GM03348 (cell line): ENCODE measurements at regions not wholly inside any gene's neighbourhood (a gene's known extent, or its start where the extent isn't known, plus 50 kb on each side); places are given as distances from the start of the nearest gene placed in this dataset.

ENCODE experiments used
- DNase-seq: peaks from one replicate; pipeline ENCODE4 v3.0.0; 2012; ENCODE audit warnings: low spot score

GRCh38 chr4:117326091-117326490, 240.7 kb upstream of the TRAM1L1 start:
- DNase-seq, result no peak

- DNase-seq, result no peak
Observed at GRCh38 chr4:117327491-117327890, 242.1 kb upstream of the TRAM1L1 start.

- no peak for DNase-seq
Observed at GRCh38 chr4:117328333-117328732, 243.0 kb upstream of the TRAM1L1 start.

- no peak for DNase-seq
Observed at GRCh38 chr4:117331817-117332216, 246.4 kb upstream of the TRAM1L1 start.

- DNase-seq, result no peak
Observed at GRCh38 chr4:117334451-117335188, 249.2 kb upstream of the TRAM1L1 start.

GRCh38 chr4:117357437-117357836, 272.1 kb upstream of the TRAM1L1 start:
- DNase-seq, result no peak

GRCh38 chr4:117357866-117358265, 272.5 kb upstream of the TRAM1L1 start:
- no peak for DNase-seq

GRCh38 chr4:117370944-117371668, 285.7 kb upstream of the TRAM1L1 start:
- DNase-seq, result no peak

- no peak for DNase-seq
Observed at GRCh38 chr4:117375101-117375500, 289.7 kb upstream of the TRAM1L1 start.

- no peak for DNase-seq
Observed at GRCh38 chr4:117376692-117377091, 291.3 kb upstream of the TRAM1L1 start.

GRCh38 chr4:117378942-117379341, 293.6 kb upstream of the TRAM1L1 start:
- no peak for DNase-seq

- no peak for DNase-seq
Observed at GRCh38 chr4:117383468-117383867, 298.1 kb upstream of the TRAM1L1 start.

GRCh38 chr4:117385526-117385925, 300.1 kb upstream of the TRAM1L1 start:
- no peak for DNase-seq

GRCh38 chr4:117387072-117387471, 301.7 kb upstream of the TRAM1L1 start:
- DNase-seq, result no peak

GRCh38 chr4:117400039-117400835, 314.9 kb upstream of the TRAM1L1 start:
- DNase-seq, result peak; percentile 35

- no peak for DNase-seq
Observed at GRCh38 chr4:117412661-117413060, 327.3 kb upstream of the TRAM1L1 start.

GRCh38 chr4:117417856-117418255, 332.5 kb upstream of the TRAM1L1 start:
- DNase-seq, result no peak

GRCh38 chr4:117420948-117421347, 335.6 kb upstream of the TRAM1L1 start:
- DNase-seq, result no peak

GRCh38 chr4:117421706-117422105, 336.3 kb upstream of the TRAM1L1 start:
- DNase-seq, result no peak

GRCh38 chr4:117422297-117422696, 336.9 kb upstream of the TRAM1L1 start:
- DNase-seq, result no peak

- no peak for DNase-seq
Observed at GRCh38 chr4:117425636-117426035, 340.3 kb upstream of the TRAM1L1 start.

- DNase-seq, result no peak
Observed at GRCh38 chr4:117428536-117428935, 343.2 kb upstream of the TRAM1L1 start.

GRCh38 chr4:117429061-117429460, 343.7 kb upstream of the TRAM1L1 start:
- no peak for DNase-seq
